ENCODE measurements at regions not wholly inside any gene's neighbourhood (a gene's known extent, or its start where the extent isn't known, plus 50 kb on each side); places are given as distances from the start of the nearest gene placed in this dataset.

GRCh38 chr13:103759361-103759760 lies 693.1 kb upstream of the SLC10A2 start:
- Histone ChIP-seq H3K79me2 (ENCODE audit: insufficient read depth, low read depth) (no peaks in the 10 kb centered on the region), H3K36me3 (ENCODE audit: insufficient read depth) (no peaks in the 10 kb centered on the region), H4K20me1 (ENCODE audit: insufficient read depth) (no peaks in the 10 kb centered on the region), H3K27me3 (ENCODE audit: insufficient read depth, low read depth) (no peaks in the 10 kb centered on the region), H3K9ac (no peak overlapping the region), H3K27ac (no peak overlapping the region), H3K4me2 (no peak overlapping the region), H3K4me3 (IDR thresholded peaks at IDR 0.05; ENCODE audit: insufficient read depth, low read depth, low read length) (no peak overlapping the region), H2AFZ (ENCODE audit: low read depth) (no peak overlapping the region), H3K4me1 (ENCODE audit: low read depth, poor library complexity, severe bottlenecking) (no peaks in the 10 kb centered on the region)
- no peak for TF ChIP-seq CTCF (conservative IDR thresholded peaks at IDR 0.05; ENCODE audit: low read depth, low read length)

GRCh38 chr13:103758222-103758621 lies 692.0 kb upstream of the SLC10A2 start:
- H3K79me2 ChIP-seq (ENCODE audit: insufficient read depth, low read depth) = no peaks in the 10 kb centered on the region
- H3K27me3 ChIP-seq (ENCODE audit: insufficient read depth, low read depth) = no peaks in the 10 kb centered on the region
- no peak overlapping the region for H3K4me3 ChIP-seq (IDR thresholded peaks at IDR 0.05; ENCODE audit: insufficient read depth, low read depth, low read length)
- no peaks in the 10 kb centered on the region for H3K36me3 ChIP-seq (ENCODE audit: insufficient read depth)
- H3K27ac ChIP-seq = no peak overlapping the region
- no peaks in the 10 kb centered on the region for H4K20me1 ChIP-seq (ENCODE audit: insufficient read depth)
- H3K9ac ChIP-seq = no peak overlapping the region
- no peak for TF ChIP-seq CTCF (conservative IDR thresholded peaks at IDR 0.05; ENCODE audit: low read depth, low read length)
- no peak overlapping the region for H3K4me2 ChIP-seq
- no peak overlapping the region for H2AFZ ChIP-seq (ENCODE audit: low read depth)
- no peaks in the 10 kb centered on the region for H3K4me1 ChIP-seq (ENCODE audit: low read depth, poor library complexity, severe bottlenecking)

GRCh38 chr13:103757361-103757760 lies 691.1 kb upstream of the SLC10A2 start:
- Histone ChIP-seq H2AFZ (ENCODE audit: low read depth) (no peak overlapping the region), H3K4me1 (ENCODE audit: low read depth, poor library complexity, severe bottlenecking) (no peaks in the 10 kb centered on the region), H3K9ac (no peak overlapping the region), H3K4me2 (no peak overlapping the region), H3K4me3 (IDR thresholded peaks at IDR 0.05; ENCODE audit: insufficient read depth, low read depth, low read length) (no peak overlapping the region), H4K20me1 (ENCODE audit: insufficient read depth) (no peaks in the 10 kb centered on the region), H3K27ac (no peak overlapping the region), H3K27me3 (ENCODE audit: insufficient read depth, low read depth) (no peaks in the 10 kb centered on the region), H3K36me3 (ENCODE audit: insufficient read depth) (no peaks in the 10 kb centered on the region), H3K79me2 (ENCODE audit: insufficient read depth, low read depth) (no peaks in the 10 kb centered on the region)
- TF ChIP-seq CTCF (conservative IDR thresholded peaks at IDR 0.05; ENCODE audit: low read depth, low read length) = no peak

- Histone ChIP-seq H3K4me2 (no peak overlapping the region), H3K79me2 (ENCODE audit: insufficient read depth, low read depth) (no peaks in the 10 kb centered on the region), H3K4me1 (ENCODE audit: low read depth, poor library complexity, severe bottlenecking) (no peaks in the 10 kb centered on the region), H3K27ac (no peak overlapping the region), H3K36me3 (ENCODE audit: insufficient read depth) (no peaks in the 10 kb centered on the region), H4K20me1 (ENCODE audit: insufficient read depth) (no peaks in the 10 kb centered on the region), H2AFZ (ENCODE audit: low read depth) (no peak overlapping the region), H3K4me3 (IDR thresholded peaks at IDR 0.05; ENCODE audit: insufficient read depth, low read depth, low read length) (no peak overlapping the region), H3K9ac (no peak overlapping the region), H3K27me3 (ENCODE audit: insufficient read depth, low read depth) (no peaks in the 10 kb centered on the region)
- no peak for TF ChIP-seq CTCF (conservative IDR thresholded peaks at IDR 0.05; ENCODE audit: low read depth, low read length)
Observed at GRCh38 chr13:103754783-103755182, 688.6 kb upstream of the SLC10A2 start.

GRCh38 chr13:103734837-103735236 lies 668.6 kb upstream of the SLC10A2 start:
- Histone ChIP-seq H3K36me3 (ENCODE audit: insufficient read depth) (no peaks in the 10 kb centered on the region), H3K4me3 (IDR thresholded peaks at IDR 0.05; ENCODE audit: insufficient read depth, low read depth, low read length) (no peak overlapping the region), H3K79me2 (ENCODE audit: insufficient read depth, low read depth) (no peaks in the 10 kb centered on the region), H3K9ac (no peak overlapping the region), H3K4me1 (ENCODE audit: low read depth, poor library complexity, severe bottlenecking) (no peaks in the 10 kb centered on the region), H4K20me1 (ENCODE audit: insufficient read depth) (no peaks in the 10 kb centered on the region), H3K27ac (no peak overlapping the region), H2AFZ (ENCODE audit: low read depth) (no peak overlapping the region), H3K27me3 (ENCODE audit: insufficient read depth, low read depth) (no peaks in the 10 kb centered on the region), H3K4me2 (no peak overlapping the region)
- no peak for TF ChIP-seq CTCF (conservative IDR thresholded peaks at IDR 0.05; ENCODE audit: low read depth, low read length)

All from KMS-11 (cell line).